Mucosa of descending colon (tissue), 3 donors: ENCODE measurements at regions not wholly inside any gene's neighbourhood (a gene's known extent, or its start where the extent isn't known, plus 50 kb on each side); places are given as distances from the start of the nearest gene placed in this dataset.
"Not testable (repeated sequence)": the region's sequence is repeated elsewhere in the genome, so short reads cannot be mapped to it uniquely, and the experiment has no call there.

Source experiments
- ATAC-seq: fragments of 200-7000 bp; cut with Tn5 transposase; one replicate; pipeline ENCODE4 v1.9.1; 2020; ENCODE audit warnings: mild to moderate bottlenecking, moderate library complexity
- DNase-seq, 3 donors: peaks; one replicate each; pipeline ENCODE4 v3.0.0-alpha.2; 2020
- H3K36me3 ChIP-seq: fragments of 200-600 bp; one replicate; pipeline ENCODE4 v1.8.0; 2021; ENCODE audit warnings: low read depth, mild to moderate bottlenecking
- H3K4me1 ChIP-seq: fragments of 200-600 bp; one replicate; pipeline ENCODE4 v1.8.0; 2021; ENCODE audit warnings: low read depth, mild to moderate bottlenecking
- H3K4me3 ChIP-seq: fragments of 200-600 bp; one replicate; pipeline ENCODE4 v1.8.0; 2021; ENCODE audit warnings: mild to moderate bottlenecking
- H3K9me3 ChIP-seq: fragments of 200-600 bp; one replicate; pipeline ENCODE4 v1.8.0; 2021; ENCODE audit warnings: mild to moderate bottlenecking
- intact Hi-C, 2 donors: fragments of 100-400 bp; cut with DNase I in 1 of 2; cut with micrococcal nuclease in 1 of 2; formaldehyde crosslinking; loops; one replicate each; pipeline versions ENCODE4 v1.11.0 to v1.11.1; 2022; cut with DNase I, micrococcal nuclease
- TF ChIP-seq, protein P1 (sequence below): fragments of 200-600 bp; IDR thresholded peaks from one replicate; pipeline ENCODE4 v1.8.0; 2022; ENCODE audit warnings: antibody characterized with exemption, mild to moderate bottlenecking
- donor health status: DM: no; HTN: no; CAD: no; lungs with moderate emphysema.
- donor health status: DM: no; HTN: no; CAD: no.
- donor health status: DM: no; HTN: yes; CAD: no.

GRCh38 chr6:15014958-15015357, 230.9 kb upstream of the JARID2 start:
- H3K4me3 ChIP-seq = no peak overlapping the region
- TF ChIP-seq, protein P1, sequence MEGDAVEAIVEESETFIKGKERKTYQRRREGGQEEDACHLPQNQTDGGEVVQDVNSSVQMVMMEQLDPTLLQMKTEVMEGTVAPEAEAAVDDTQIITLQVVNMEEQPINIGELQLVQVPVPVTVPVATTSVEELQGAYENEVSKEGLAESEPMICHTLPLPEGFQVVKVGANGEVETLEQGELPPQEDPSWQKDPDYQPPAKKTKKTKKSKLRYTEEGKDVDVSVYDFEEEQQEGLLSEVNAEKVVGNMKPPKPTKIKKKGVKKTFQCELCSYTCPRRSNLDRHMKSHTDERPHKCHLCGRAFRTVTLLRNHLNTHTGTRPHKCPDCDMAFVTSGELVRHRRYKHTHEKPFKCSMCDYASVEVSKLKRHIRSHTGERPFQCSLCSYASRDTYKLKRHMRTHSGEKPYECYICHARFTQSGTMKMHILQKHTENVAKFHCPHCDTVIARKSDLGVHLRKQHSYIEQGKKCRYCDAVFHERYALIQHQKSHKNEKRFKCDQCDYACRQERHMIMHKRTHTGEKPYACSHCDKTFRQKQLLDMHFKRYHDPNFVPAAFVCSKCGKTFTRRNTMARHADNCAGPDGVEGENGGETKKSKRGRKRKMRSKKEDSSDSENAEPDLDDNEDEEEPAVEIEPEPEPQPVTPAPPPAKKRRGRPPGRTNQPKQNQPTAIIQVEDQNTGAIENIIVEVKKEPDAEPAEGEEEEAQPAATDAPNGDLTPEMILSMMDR = no peak
- intact Hi-C loops = no loop called here
- H3K9me3 ChIP-seq = no peaks in the 10 kb centered on the region
- ATAC-seq (no peak), DNase-seq (no peak)
- no peaks in the 10 kb centered on the region for H3K4me1 ChIP-seq
- H3K36me3 ChIP-seq = no peaks in the 10 kb centered on the region

DNA sequence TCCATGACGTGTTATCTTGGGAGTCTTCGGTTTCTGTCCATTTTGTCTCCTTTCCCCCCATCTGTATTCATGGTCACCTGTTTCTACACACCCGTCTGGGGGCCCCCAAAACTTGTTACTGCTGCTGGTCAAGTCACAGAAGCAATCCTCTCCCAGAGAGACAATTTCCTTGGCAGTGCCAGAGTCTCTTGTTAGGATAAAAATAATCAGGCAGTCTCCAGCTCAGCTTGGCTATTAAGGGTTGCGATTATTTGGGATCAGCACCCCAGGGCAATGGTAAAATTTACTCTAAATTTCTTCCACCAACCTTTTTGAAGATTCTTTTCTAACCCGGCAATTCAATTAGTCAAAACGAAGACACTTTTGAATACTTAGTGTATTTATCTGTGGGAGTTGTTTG, 229.1 kb upstream of the JARID2 start:
- no peak overlapping the region for H3K4me3 ChIP-seq
- no peak for DNase-seq
- TF ChIP-seq, protein P1 = no peak
- no peaks in the 10 kb centered on the region for H3K4me1 ChIP-seq
- intact Hi-C loops = no loop called here
- H3K9me3 ChIP-seq = no peaks in the 10 kb centered on the region
- H3K36me3 ChIP-seq = no peaks in the 10 kb centered on the region
- ATAC-seq = no peak

GRCh38 chr6:15017261-15017660, 228.6 kb upstream of the JARID2 start:
- intact Hi-C loops = no loop called here
- no peaks in the 10 kb centered on the region for H3K4me1 ChIP-seq
- DNase-seq (no peak), ATAC-seq (no peak)
- TF ChIP-seq, protein P1 = no peak
- H3K36me3 ChIP-seq = no peaks in the 10 kb centered on the region
- H3K4me3 ChIP-seq = no peak overlapping the region
- H3K9me3 ChIP-seq = no peaks in the 10 kb centered on the region

- DNase-seq (no peak), ATAC-seq (no peak)
- intact Hi-C loops = no loop called here
- Histone ChIP-seq H3K9me3 (no peaks in the 10 kb centered on the region), H3K36me3 (no peaks in the 10 kb centered on the region), H3K4me1 (no peaks in the 10 kb centered on the region), H3K4me3 (no peak overlapping the region)
- TF ChIP-seq, protein P1 = no peak
Measured at GRCh38 chr6:15017803-15018202, 228.1 kb upstream of the JARID2 start.

GRCh38 chr6:15020119-15020770, 225.6 kb upstream of the JARID2 start:
- TF ChIP-seq, protein P1 = no peak
- DNase-seq = no peak
- Histone ChIP-seq H3K36me3 (no peaks in the 10 kb centered on the region), H3K4me1 (no peaks in the 10 kb centered on the region), H3K9me3 (no peaks in the 10 kb centered on the region), H3K4me3 (no peak overlapping the region)
- intact Hi-C loops = no loop called here
- no peak for ATAC-seq

DNA sequence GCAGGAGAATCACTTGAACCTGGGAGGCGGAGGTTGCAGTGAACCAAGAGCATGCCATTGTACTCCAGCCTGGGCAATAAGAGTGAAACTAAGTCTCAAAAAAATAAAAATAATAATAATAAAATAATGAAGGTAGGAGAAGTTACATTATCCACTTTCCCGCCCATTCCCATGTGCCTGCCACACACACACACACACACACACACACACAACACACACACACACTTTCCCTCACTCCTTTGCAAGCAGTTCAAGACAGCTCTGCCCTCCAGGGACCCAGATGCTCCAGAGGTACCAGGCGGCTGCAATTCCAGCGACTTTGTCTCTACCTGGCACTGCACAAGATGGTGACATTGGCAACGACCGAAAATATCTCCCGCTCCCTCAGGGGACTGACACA, 224.8 kb upstream of the JARID2 start:
- DNase-seq = no peak
- intact Hi-C loops = no loop called here
- H3K4me1 ChIP-seq = no peaks in the 10 kb centered on the region

DNA sequence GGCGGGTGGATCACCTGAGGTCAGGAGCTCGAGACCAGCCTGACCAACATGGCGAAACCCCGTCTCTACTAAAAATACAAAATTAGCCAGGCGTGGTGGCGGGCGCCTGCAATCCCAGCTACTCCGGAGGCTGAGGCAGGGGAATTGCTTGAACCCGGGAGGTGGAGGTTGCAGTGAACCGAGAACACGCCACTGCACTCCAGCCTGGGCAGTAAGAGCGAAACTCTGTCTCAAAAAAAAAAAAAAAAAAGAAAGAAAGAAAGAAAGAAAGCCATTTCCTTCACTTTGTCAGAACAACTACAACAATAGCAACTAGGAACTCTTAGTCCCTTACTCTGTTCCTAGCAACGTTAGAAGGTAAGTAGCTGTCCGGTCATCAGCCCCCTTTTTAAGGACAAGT, 222.9 kb upstream of the JARID2 start:
- H3K4me3 ChIP-seq, H3K4me1 ChIP-seq, DNase-seq, intact Hi-C loops, ATAC-seq, H3K9me3 ChIP-seq, H3K36me3 ChIP-seq: not testable (repeated sequence)

More for the DNA sequence above, 224.8 kb upstream of the JARID2 start:
- Histone ChIP-seq H3K36me3 (no peaks in the 10 kb centered on the region), H3K9me3 (no peaks in the 10 kb centered on the region), H3K4me3 (no peak overlapping the region)
- no peak for ATAC-seq
- TF ChIP-seq, protein P1 = no peak
